GM12873 (cell line): ENCODE measurements at regions not wholly inside any gene's neighbourhood (a gene's known extent, or its start where the extent isn't known, plus 50 kb on each side); places are given as distances from the start of the nearest gene placed in this dataset.

Experiments used
- CTCF ChIP-seq: IDR thresholded peaks from 2 replicates; pipeline ENCODE4 v1.5.1; 2012; ENCODE audit warnings: low read depth, mild to moderate bottlenecking, moderate library complexity, low read length, control low read depth; ENCODE audit not compliant: insufficient read depth; ENCODE audit errors: missing control alignments

GRCh38 chr6:139710556-139710955 lies 336.1 kb upstream of the CITED2 start:
- TF ChIP-seq CTCF: no peak

- no peak for TF ChIP-seq CTCF
Observed at GRCh38 chr6:139708337-139709199, 334.1 kb upstream of the CITED2 start.

- no peak for TF ChIP-seq CTCF
Observed at GRCh38 chr6:139706912-139707311, 332.5 kb upstream of the CITED2 start.

- no peak for TF ChIP-seq CTCF
Observed at GRCh38 chr6:139705284-139705683, 330.8 kb upstream of the CITED2 start.

GRCh38 chr6:139703780-139704179 lies 329.3 kb upstream of the CITED2 start:
- no peak for TF ChIP-seq CTCF

GRCh38 chr6:139702706-139703105 lies 328.3 kb upstream of the CITED2 start:
- TF ChIP-seq CTCF: no peak

- TF ChIP-seq CTCF: no peak
Observed at GRCh38 chr6:139701695-139702094, 327.2 kb upstream of the CITED2 start.
